Left lung (tissue), 4 donors: ENCODE measurements at regions not wholly inside any gene's neighbourhood (a gene's known extent, or its start where the extent isn't known, plus 50 kb on each side); places are given as distances from the start of the nearest gene placed in this dataset.

ENCODE experiments used
- ATAC-seq: fragments of 200-7000 bp; cut with Tn5 transposase; one replicate; pipeline ENCODE4 v1.9.1; 2020; ENCODE audit warnings: moderate library complexity
- DNase-seq, 4 donors: peaks; one replicate each; pipeline ENCODE4 v3.0.0-alpha.2; 2013 to 2020
- H3K27ac ChIP-seq, 2 donors: fragments of 200-600 bp; sonication (generic) in 1 of 2; one replicate each; pipeline versions ENCODE4 v1.5.0 to v1.8.0; 2020 to 2021
- H3K27me3 ChIP-seq, 2 donors: fragments of 200-600 bp; sonication (generic) in 1 of 2; one replicate each; pipeline versions ENCODE4 v1.5.0 to v1.8.0; 2020 to 2021
- H3K36me3 ChIP-seq, 2 donors: fragments of 200-600 bp; sonication (generic) in 1 of 2; one replicate each; pipeline versions ENCODE4 v1.5.0 to v1.8.0; 2020 to 2021
- H3K4me1 ChIP-seq, 2 donors: fragments of 200-600 bp; one replicate each; pipeline ENCODE4 v1.8.0; 2021
- H3K4me3 ChIP-seq, 2 donors: fragments of 200-600 bp; sonication (generic) in 1 of 2; one replicate each; pipeline versions ENCODE4 v1.5.0 to v1.8.0; 2020 to 2021; ENCODE audit warnings: mild to moderate bottlenecking in 1 of 2
- H3K9me3 ChIP-seq, 2 donors: fragments of 200-600 bp; sonication (generic) in 1 of 2; one replicate each; pipeline versions ENCODE4 v1.5.0 to v1.8.0; 2020 to 2021
- CTCF ChIP-seq, 2 donors: fragments of 200-600 bp; sonication (generic) in 1 of 2; IDR thresholded peaks; one replicate each; pipeline versions ENCODE4 v1.5.0 to v1.8.0; 2021; ENCODE audit warnings: antibody characterized with exemption in 2 of 2
- intact Hi-C, 2 donors: fragments of 100-400 bp; cut with DNase I; formaldehyde crosslinking; loops; one replicate each; pipeline versions ENCODE4 v1.11.2 to v1.14.2; 2022
- donor health status: DM: no; HTN: yes; CAD: no.
- donor health status: DM: no; HTN: no; CAD: no.

- H3K27me3 ChIP-seq, result no peaks in the 10 kb centered on the region
- H3K4me1 ChIP-seq, result peaks cover 7 to 16% of the 10 kb centered on the region in 2 donors
- DNase-seq (no peak), ATAC-seq (no peak)
- H3K36me3 ChIP-seq, result no peaks in the 10 kb centered on the region
- TF ChIP-seq CTCF (IDR thresholded peaks at IDR 0.05), result no peak
- H3K4me3 ChIP-seq, result no peak overlapping the region
- no peaks in the 10 kb centered on the region for H3K9me3 ChIP-seq
- no peak overlapping the region for H3K27ac ChIP-seq
- intact Hi-C loops, result no loop called here
Measured at GRCh38 chr5:124342986-124343385, 403.5 kb downstream of the ZNF608 start.

GRCh38 chr5:124342584-124342983 is 403.9 kb downstream of the ZNF608 start:
- Histone ChIP-seq H3K4me1 (peaks cover 7 to 16% of the 10 kb centered on the region in 2 donors), H3K27me3 (no peaks in the 10 kb centered on the region), H3K36me3 (no peaks in the 10 kb centered on the region), H3K4me3 (no peak overlapping the region), H3K9me3 (no peaks in the 10 kb centered on the region), H3K27ac (no peak overlapping the region)
- DNase-seq, result peak in 1 of 4 donors; percentile 41
- peak; percentile 6 for ATAC-seq
- intact Hi-C loops, result no loop called here
- no peak for TF ChIP-seq CTCF (IDR thresholded peaks at IDR 0.05)

- H3K4me1 ChIP-seq, result peaks cover 7 to 16% of the 10 kb centered on the region in 2 donors
- no peak for TF ChIP-seq CTCF (IDR thresholded peaks at IDR 0.05)
- H3K27ac ChIP-seq, result peak overlapping the region; percentile 28 to 39
- no peaks in the 10 kb centered on the region for H3K27me3 ChIP-seq
- DNase-seq (peak in 3 of 4 donors; percentile 39 to 90 (median 89)), ATAC-seq (peak; percentile 83)
- no peak overlapping the region for H3K4me3 ChIP-seq
- no peaks in the 10 kb centered on the region for H3K9me3 ChIP-seq
- intact Hi-C loops, result no loop called here
- H3K36me3 ChIP-seq, result no peaks in the 10 kb centered on the region
Measured at GRCh38 chr5:124342027-124342471, 404.4 kb downstream of the ZNF608 start.

GRCh38 chr5:124341066-124341858 is 405.2 kb downstream of the ZNF608 start:
- no peak overlapping the region for H3K4me3 ChIP-seq
- H3K36me3 ChIP-seq, result no peaks in the 10 kb centered on the region
- peak in 2 of 4 donors; percentile 28 to 46 for DNase-seq
- H3K4me1 ChIP-seq, result peaks cover 7 to 16% of the 10 kb centered on the region in 2 donors
- intact Hi-C loops, result no loop called here
- no peaks in the 10 kb centered on the region for H3K27me3 ChIP-seq
- peak overlapping the region in 1 of 2 donors; percentile 39 for H3K27ac ChIP-seq
- TF ChIP-seq CTCF (IDR thresholded peaks at IDR 0.05), result no peak
- H3K9me3 ChIP-seq, result no peaks in the 10 kb centered on the region
- peak; percentile 28 for ATAC-seq

- Histone ChIP-seq H3K4me1 (peaks cover 7 to 11% of the 10 kb centered on the region in 2 donors), H3K4me3 (no peak overlapping the region), H3K36me3 (no peaks in the 10 kb centered on the region), H3K27me3 (no peaks in the 10 kb centered on the region), H3K9me3 (no peaks in the 10 kb centered on the region), H3K27ac (no peak overlapping the region)
- DNase-seq (no peak), ATAC-seq (no peak)
- intact Hi-C loops, result no loop called here
- no peak for TF ChIP-seq CTCF (IDR thresholded peaks at IDR 0.05)
Measured at GRCh38 chr5:124337996-124338395, 408.4 kb downstream of the ZNF608 start.
